ENCODE measurements at regions not wholly inside any gene's neighbourhood (a gene's known extent, or its start where the extent isn't known, plus 50 kb on each side); places are given as distances from the start of the nearest gene placed in this dataset.

DNA sequence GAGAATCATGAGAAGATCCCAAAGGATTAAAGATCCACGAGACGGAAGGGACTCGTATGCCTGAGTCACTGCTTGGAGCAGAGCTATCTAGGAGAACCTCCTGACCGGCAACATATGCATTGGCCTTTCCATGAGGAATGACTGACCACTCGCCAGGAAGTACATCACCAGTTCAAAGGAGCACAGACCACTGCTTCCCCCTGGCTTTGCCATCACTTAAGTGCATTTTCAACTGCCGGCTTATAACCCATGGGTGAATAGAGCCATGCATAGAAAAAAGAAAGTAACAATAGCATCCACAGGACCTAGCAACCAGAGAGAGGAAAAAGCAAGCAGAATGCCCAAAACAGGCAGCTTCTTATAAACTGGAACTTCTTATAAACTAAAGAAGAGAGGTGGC is 98.3 kb upstream of the ZC3H12C start:
- no peak for TF ChIP-seq POLR2A (IDR thresholded peaks at IDR 0.05)
- TF ChIP-seq POLR2AphosphoS5 (IDR thresholded peaks at IDR 0.05): no peak
- TF ChIP-seq, protein P1, sequence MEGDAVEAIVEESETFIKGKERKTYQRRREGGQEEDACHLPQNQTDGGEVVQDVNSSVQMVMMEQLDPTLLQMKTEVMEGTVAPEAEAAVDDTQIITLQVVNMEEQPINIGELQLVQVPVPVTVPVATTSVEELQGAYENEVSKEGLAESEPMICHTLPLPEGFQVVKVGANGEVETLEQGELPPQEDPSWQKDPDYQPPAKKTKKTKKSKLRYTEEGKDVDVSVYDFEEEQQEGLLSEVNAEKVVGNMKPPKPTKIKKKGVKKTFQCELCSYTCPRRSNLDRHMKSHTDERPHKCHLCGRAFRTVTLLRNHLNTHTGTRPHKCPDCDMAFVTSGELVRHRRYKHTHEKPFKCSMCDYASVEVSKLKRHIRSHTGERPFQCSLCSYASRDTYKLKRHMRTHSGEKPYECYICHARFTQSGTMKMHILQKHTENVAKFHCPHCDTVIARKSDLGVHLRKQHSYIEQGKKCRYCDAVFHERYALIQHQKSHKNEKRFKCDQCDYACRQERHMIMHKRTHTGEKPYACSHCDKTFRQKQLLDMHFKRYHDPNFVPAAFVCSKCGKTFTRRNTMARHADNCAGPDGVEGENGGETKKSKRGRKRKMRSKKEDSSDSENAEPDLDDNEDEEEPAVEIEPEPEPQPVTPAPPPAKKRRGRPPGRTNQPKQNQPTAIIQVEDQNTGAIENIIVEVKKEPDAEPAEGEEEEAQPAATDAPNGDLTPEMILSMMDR (IDR thresholded peaks at IDR 0.05): no peak
- H3K4me3 ChIP-seq: no peak overlapping the region
- no peaks in the 10 kb centered on the region for H3K4me1 ChIP-seq (replicated peaks)
- H3K36me3 ChIP-seq: no peaks in the 10 kb centered on the region
- H3K27ac ChIP-seq: no peak overlapping the region
- H3K9me3 ChIP-seq: no peaks in the 10 kb centered on the region
- H3K27me3 ChIP-seq (replicated peaks; ENCODE audit: insufficient read depth): no peaks in the 10 kb centered on the region
- no peak for DNase-seq (ENCODE audit: low spot score)
- intact Hi-C loops (cut with DNase I): no loop called here
- WGBS: 90% methylated on average over 6 of the region's 6 CpGs

DNA sequence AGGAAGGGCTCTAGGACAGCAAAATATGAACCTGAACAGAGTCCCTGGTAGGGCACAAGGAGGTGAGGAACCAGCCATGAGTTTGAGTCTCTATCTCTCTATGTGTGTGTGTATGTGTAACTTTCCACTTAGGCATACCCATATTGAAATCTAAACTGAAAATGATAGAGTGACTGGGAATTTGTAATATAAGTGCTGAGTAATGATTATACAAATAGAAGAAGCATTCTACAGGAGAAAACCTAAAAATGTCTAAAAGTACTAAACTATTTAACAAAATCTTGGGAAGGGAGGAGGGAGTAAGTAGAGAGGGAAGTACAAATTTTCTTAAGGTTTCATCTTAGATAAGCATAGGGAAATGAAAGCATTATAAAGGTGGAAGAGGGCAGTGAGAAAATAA is 97.1 kb upstream of the ZC3H12C start:
- intact Hi-C loops (cut with DNase I): no loop called here
- H3K4me1 ChIP-seq (replicated peaks): no peaks in the 10 kb centered on the region
- TF ChIP-seq POLR2A (IDR thresholded peaks at IDR 0.05): no peak
- no peak for TF ChIP-seq POLR2AphosphoS5 (IDR thresholded peaks at IDR 0.05)
- TF ChIP-seq, protein P1 (IDR thresholded peaks at IDR 0.05): no peak
- no peak overlapping the region for H3K27ac ChIP-seq
- H3K9me3 ChIP-seq: no peaks in the 10 kb centered on the region
- DNase-seq (ENCODE audit: low spot score): no peak
- H3K27me3 ChIP-seq (replicated peaks; ENCODE audit: insufficient read depth): no peaks in the 10 kb centered on the region
- no peak overlapping the region for H3K4me3 ChIP-seq
- no peaks in the 10 kb centered on the region for H3K36me3 ChIP-seq

DNA sequence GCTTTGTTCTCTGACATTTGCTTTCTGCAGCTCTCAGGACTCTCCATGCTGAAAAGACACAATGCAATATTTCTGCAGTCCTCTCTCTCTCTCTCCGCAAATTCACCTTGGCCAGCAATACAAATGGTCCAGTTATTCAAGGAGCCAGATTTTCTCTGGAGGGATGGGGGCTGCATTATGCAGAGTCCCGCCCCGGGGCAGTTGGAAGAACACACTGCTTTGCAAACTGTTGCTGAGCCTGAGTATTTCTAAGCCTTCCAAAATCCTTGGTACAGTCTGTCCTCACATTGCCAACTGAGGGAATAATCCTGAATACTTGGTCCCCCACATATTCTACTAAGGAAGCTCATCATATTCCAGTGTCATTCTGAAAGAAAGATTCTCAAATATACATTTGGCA is 94.3 kb upstream of the ZC3H12C start:
- H3K36me3 ChIP-seq: no peaks in the 10 kb centered on the region
- no peaks in the 10 kb centered on the region for H3K27me3 ChIP-seq (replicated peaks; ENCODE audit: insufficient read depth)
- DNase-seq (ENCODE audit: low spot score): no peak
- no peak overlapping the region for H3K27ac ChIP-seq
- 64% methylated on average over 3 of the region's 3 CpGs for WGBS
- no peaks in the 10 kb centered on the region for H3K4me1 ChIP-seq (replicated peaks)
- no peaks in the 10 kb centered on the region for H3K9me3 ChIP-seq
- intact Hi-C loops (cut with DNase I): no loop called here
- no peak overlapping the region for H3K4me3 ChIP-seq
- TF ChIP-seq, protein P1 (IDR thresholded peaks at IDR 0.05): no peak
- TF ChIP-seq POLR2AphosphoS5 (IDR thresholded peaks at IDR 0.05) (no peak), POLR2A (IDR thresholded peaks at IDR 0.05) (no peak)

DNA sequence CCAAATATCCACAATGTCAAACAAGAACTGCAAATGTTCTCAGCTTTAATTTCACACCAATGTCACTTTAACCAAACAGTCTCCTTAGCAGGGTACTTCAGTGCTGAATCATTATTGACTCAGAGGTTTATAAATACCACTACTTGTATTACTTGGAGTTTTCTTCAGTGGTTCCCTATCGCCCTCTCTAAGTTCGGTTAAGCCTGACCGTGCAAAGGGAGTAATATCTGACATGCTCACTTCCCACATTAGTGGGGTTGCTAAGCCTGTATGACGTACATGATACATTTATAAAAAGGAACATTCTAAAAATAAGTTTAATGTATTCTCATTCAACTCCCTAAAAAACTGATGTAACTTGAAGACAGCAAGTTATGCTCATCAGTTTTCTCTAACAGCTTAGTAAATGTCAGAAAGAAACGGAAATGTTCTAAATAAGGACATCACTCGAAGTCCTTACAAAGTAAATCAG is 93.1 kb upstream of the ZC3H12C start:
- no peak for DNase-seq (ENCODE audit: low spot score)
- H3K27ac ChIP-seq: no peak overlapping the region

DNA sequence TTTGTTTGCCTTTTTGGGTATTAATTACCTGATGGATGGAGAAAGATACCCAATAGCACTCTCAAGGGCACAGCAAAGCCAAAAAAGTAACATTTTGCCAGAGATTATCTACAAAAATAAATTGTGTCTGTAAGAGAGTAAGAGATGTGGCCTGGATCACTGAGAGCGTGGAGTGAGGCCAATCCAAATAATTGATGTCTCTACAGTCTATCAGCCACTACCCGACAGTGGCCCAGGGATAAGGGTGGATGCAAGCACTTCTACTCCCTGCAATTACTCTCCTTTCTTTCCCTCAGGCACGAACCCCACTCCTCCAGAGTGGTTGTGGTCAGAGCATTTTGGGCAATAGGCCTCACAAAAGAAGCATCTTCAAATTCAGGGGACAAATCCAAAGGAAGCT is 92.3 kb upstream of the ZC3H12C start:
- Histone ChIP-seq H3K27ac (no peak overlapping the region), H3K4me1 (replicated peaks) (no peaks in the 10 kb centered on the region), H3K4me3 (no peak overlapping the region), H3K36me3 (no peaks in the 10 kb centered on the region), H3K27me3 (replicated peaks; ENCODE audit: insufficient read depth) (no peaks in the 10 kb centered on the region), H3K9me3 (no peaks in the 10 kb centered on the region)
- WGBS: 68% methylated on average over 3 of the region's 3 CpGs
- no peak for DNase-seq (ENCODE audit: low spot score)
- TF ChIP-seq POLR2A (IDR thresholded peaks at IDR 0.05) (no peak), POLR2AphosphoS5 (IDR thresholded peaks at IDR 0.05) (no peak)
- TF ChIP-seq, protein P1 (IDR thresholded peaks at IDR 0.05): no peak
- intact Hi-C loops (cut with DNase I): no loop called here

More for the DNA sequence above, 93.1 kb upstream of the ZC3H12C start:
- WGBS: 41% methylated on average over 6 of the region's 6 CpGs
- intact Hi-C loops (cut with DNase I): no loop called here
- no peak overlapping the region for H3K4me3 ChIP-seq
- no peaks in the 10 kb centered on the region for H3K4me1 ChIP-seq (replicated peaks)
- no peaks in the 10 kb centered on the region for H3K36me3 ChIP-seq
- no peaks in the 10 kb centered on the region for H3K9me3 ChIP-seq
- H3K27me3 ChIP-seq (replicated peaks; ENCODE audit: insufficient read depth): no peaks in the 10 kb centered on the region
- no peak for TF ChIP-seq POLR2A (IDR thresholded peaks at IDR 0.05)
- no peak for TF ChIP-seq POLR2AphosphoS5 (IDR thresholded peaks at IDR 0.05)
- TF ChIP-seq, protein P1 (IDR thresholded peaks at IDR 0.05): no peak

Data from prostate gland (tissue), 2 donors.